Coronary artery (tissue), 2 donors: ENCODE measurements at regions not wholly inside any gene's neighbourhood (a gene's known extent, or its start where the extent isn't known, plus 50 kb on each side); places are given as distances from the start of the nearest gene placed in this dataset.

ENCODE experiments used
- DNase-seq: peaks from one replicate; pipeline ENCODE4 v3.0.0-alpha.2; 2017; ENCODE audit warnings: low spot score
- H3K27ac ChIP-seq, 2 donors: fragments of 200-600 bp; sonication (generic); one replicate each; pipeline ENCODE4 v1.5.1; 2016 to 2019
- H3K4me3 ChIP-seq: fragments of 200-600 bp; sonication (generic); 2 replicates; pipeline ENCODE4 v1.5.1; 2016; ENCODE audit warnings: mild to moderate bottlenecking, moderate library complexity
- TF ChIP-seq, protein P1 (sequence below): fragments of 200-600 bp; sonication (generic); IDR thresholded peaks from one replicate; pipeline ENCODE4 v1.5.1; 2019; ENCODE audit warnings: antibody characterized with exemption

DNA sequence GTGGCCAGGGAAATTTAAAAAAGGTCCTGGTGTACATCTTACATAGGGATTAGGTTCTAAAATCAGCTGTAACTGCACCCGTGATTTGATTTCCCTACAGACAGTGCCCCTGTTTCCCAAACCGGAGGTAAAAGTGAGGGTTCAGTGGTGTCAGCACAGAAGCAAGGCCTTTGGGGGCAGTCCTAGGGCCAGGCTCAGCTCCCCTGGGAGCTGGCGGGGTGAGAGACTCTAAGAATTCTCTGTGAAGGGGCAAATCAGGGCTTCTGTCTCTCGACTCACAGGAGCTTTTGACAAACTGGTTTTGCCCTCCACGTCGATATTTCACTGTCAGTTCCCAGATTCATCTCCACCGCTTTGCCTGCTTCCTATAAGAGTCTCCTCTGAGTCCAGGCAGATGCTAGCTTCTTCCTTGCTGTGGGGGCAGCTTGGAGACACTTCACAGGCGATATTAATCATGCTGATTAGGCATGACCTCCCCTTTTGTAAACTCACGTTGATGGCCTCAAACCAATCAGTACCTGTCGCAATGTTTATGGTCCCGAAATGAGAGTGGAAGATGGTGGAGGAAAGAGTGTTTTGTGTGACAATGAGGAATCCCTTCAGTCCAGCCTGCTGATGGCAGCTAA lies 234.2 kb upstream of the TOX3 start:
- no peak for DNase-seq
- no peak overlapping the region for H3K4me3 ChIP-seq
- TF ChIP-seq, protein P1, sequence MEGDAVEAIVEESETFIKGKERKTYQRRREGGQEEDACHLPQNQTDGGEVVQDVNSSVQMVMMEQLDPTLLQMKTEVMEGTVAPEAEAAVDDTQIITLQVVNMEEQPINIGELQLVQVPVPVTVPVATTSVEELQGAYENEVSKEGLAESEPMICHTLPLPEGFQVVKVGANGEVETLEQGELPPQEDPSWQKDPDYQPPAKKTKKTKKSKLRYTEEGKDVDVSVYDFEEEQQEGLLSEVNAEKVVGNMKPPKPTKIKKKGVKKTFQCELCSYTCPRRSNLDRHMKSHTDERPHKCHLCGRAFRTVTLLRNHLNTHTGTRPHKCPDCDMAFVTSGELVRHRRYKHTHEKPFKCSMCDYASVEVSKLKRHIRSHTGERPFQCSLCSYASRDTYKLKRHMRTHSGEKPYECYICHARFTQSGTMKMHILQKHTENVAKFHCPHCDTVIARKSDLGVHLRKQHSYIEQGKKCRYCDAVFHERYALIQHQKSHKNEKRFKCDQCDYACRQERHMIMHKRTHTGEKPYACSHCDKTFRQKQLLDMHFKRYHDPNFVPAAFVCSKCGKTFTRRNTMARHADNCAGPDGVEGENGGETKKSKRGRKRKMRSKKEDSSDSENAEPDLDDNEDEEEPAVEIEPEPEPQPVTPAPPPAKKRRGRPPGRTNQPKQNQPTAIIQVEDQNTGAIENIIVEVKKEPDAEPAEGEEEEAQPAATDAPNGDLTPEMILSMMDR = no peak
- H3K27ac ChIP-seq = no peak overlapping the region

DNA sequence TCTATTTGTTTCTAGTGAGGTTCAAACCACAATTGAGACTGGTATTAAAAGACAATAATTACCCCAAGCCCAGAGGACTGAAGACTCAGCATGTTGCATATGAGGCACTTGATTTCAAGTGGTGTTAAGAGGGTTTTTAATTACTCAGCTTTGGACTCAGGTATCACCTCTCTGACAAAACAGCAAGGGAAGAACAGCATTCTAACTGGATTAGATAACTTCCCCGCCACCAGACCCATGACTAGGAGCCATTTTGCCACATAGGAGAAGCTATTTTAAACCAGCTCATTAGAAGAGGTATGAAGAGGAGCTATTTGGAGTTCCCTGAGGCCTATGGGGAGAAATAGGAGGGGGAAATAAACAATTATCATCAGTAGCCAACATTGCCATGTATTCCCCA lies 226.1 kb upstream of the TOX3 start:
- H3K27ac ChIP-seq = no peak overlapping the region
- TF ChIP-seq, protein P1 = no peak
- H3K4me3 ChIP-seq = no peak overlapping the region
- DNase-seq = no peak

DNA sequence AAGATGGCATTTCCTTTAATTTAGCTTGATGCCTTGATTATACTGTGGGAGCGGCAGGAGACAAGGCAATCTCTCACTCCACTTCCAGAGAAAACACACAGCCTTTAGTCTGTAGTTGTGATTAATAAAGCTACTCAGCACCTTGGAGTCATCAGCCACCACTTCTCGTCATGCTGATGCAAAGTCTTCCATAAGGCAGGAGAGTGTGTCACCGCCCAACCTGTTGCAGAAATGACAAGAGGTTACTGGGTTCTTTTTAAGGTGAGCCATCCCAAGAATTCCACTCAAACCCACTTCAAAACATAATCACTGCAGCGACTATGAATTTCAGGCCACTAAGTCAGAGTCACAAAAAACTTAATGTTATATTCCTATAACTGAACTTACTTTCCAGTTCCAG lies 223.9 kb upstream of the TOX3 start:
- TF ChIP-seq, protein P1 = no peak
- no peak for DNase-seq
- no peak overlapping the region for H3K27ac ChIP-seq
- H3K4me3 ChIP-seq = no peak overlapping the region

DNA sequence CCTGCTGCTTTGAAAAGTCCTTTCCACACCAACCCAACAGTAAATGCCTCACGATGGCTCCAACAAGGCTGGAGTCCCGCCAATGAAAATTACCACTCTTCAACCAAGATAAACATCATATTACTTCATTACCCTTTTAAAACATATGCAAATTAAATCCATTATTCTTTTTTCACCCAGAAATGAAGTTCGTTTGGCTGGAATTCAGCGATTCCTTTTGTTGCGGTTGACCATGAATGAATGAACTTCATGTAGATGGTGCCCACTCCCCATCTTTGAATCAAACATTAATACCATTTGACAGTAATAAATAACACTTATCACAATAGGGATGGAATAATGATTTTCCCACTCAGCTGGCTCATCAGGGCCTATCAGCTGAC lies 211.5 kb upstream of the TOX3 start:
- H3K4me3 ChIP-seq = no peak overlapping the region
- DNase-seq = no peak
- H3K27ac ChIP-seq = no peak overlapping the region
- TF ChIP-seq, protein P1 = no peak

DNA sequence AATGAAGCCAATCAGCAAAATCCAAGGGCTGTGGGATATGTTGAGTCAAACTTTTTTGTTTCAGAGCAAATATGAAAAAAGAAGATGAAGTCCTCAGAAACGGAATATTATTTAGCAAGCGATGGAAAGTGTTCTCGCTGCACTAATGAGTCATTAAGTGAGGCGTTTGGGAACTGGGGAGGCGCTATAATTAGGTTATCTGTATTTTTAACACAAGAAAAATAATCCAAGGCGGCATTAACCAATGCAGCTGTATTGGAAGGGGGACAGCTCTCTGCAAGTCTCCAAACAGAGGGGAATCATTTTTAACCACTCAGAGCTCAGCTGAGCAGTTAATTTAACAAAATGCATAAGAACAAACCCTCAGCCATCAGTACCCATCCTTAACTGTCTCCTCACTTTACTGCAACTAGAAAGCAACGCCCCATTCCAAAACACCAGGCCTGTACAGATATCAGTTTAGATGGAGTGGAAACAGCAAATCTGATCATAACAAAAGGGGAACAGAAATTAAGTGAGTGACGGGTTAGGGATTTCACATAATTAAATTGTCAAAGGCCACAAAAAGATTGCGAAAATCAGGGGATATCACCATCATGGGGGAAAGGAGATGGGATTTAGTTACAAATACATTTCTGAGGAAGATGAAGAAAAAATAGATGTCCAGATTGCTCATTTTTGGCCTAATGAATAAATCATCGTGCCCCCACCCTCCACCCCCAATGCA lies 211.0 kb upstream of the TOX3 start:
- TF ChIP-seq, protein P1 = no peak

DNA sequence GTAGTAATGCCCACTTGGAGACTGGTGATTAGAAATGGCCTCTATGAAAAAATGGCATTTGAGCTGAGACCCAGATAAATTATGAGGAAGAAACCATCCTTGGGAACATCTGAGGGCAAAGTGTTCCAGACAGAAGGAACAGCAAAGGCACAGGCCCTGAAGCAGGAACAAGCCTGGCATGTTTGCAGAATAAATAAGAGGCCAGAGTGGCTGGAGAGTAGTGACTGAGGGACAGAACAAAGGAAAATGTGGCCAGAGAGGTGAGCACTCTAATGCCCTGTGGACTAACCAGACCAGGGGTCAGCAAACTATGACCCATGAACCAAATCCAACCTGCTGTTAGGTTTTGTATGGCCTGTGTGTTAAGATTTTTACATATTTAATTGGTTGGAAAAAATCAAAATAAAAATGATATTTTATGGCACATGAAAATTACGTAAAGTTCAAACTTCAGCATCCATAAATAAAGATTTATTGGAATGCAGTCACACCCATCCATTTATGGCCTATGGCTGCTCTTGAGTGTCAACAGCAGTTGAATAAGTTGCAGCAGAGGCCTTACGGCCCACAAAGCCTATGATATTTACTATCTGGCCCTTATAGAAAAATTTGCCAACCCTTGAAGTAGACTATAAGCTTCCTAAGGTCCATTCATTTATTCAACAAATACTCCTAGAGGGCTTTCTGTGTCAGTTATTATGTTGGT lies 210.0 kb upstream of the TOX3 start:
- no peak overlapping the region for H3K4me3 ChIP-seq
- no peak overlapping the region for H3K27ac ChIP-seq
- DNase-seq = no peak
- TF ChIP-seq, protein P1 = no peak

More for the DNA sequence above, 211.0 kb upstream of the TOX3 start:
- no peak for DNase-seq
- no peak overlapping the region for H3K4me3 ChIP-seq
- no peak overlapping the region for H3K27ac ChIP-seq
